NCI-H2029 treated with DMSO at 0.1 percent for 48 hours (cell line): ENCODE measurements at regions not wholly inside any gene's neighbourhood (a gene's known extent, or its start where the extent isn't known, plus 50 kb on each side); places are given as distances from the start of the nearest gene placed in this dataset.

Source experiments
- DNase-seq: peaks from one replicate; lab custom pipeline; 2025; lab: John Stamatoyannopoulos, UW

DNA sequence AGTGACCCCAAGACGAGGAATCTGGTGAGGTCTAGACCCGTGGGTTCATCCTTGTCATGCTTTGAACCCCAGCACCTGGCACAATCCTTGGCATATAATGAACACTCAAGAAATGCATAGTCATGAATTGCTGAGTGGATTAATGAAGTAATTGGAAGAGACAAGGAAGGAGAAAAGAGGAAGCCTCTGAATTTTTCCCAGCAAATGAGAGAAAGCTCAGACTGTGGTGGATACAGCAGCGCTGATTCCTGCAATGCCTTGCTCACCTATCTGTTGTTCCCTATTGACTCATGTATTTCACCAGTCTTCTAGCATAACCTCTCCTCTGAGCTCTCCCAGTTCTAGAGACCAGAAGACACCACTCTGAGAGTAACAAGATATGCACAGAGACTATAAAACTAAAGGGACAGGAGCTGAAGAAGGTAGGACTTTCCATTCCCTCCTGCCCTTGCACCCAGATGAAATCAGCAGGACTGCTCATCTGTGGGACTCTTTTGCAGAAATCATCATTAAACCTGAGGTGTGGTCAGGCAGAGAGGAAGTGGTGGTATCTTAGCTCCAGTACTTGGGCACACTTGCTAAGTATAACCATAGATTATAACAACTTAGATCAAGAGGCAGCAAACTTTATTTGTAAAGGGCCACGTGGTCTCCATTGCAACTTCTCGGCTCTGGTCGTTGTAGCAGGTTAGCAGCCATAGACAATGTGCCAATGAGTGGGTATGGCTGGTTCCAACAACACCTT is 102.8 kb downstream of the MAF start:
- no peak for DNase-seq

- DNase-seq, result no peak
These were observed 106.6 kb downstream of the MAF start for GRCh38 chr16:79493911-79494310.

- DNase-seq, result no peak
These were observed 108.5 kb downstream of the MAF start for GRCh38 chr16:79492036-79492435.

- no peak for DNase-seq
These were observed 115.5 kb downstream of the MAF start for GRCh38 chr16:79485020-79485419.

DNA sequence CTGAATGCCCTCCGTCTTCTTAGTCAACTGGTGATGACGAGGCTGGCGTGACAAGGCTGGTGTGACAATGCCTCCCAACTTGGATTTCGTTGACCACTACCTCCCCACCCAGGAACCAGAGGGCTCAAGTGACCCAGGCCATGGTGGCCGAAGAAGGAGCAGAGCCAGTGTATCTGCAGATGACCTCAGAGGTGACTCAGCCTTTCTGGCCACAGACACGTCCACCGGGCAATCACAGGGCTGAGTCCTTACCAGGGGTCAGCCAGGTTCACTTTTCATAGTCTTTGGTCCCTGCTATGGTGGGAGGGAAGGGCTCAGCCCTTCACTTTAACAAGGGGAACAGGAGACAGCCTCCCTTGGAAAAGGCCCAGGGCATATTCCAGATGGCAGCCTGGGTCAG is 116.3 kb downstream of the MAF start:
- DNase-seq, result no peak

DNA sequence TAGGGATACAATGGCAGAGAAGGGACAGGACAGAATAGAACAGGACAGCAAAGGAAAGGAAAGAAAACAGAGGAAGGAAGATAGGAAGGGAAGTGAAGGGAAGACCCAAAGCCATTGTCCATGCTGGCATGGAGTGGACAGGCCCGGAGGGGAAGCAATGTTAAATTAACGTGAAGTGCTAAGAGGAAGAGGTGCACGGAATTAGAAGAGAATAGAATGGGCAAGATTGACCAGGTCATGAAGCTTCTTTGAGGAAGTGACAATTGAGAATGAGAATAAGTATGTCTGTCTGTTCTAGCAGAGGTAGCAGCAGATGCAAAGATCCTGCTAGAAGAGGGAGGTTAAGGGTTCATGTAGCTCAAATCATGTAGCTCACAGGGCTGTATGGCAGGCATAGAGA is 117.2 kb downstream of the MAF start:
- DNase-seq, result no peak

GRCh38 chr16:79482011-79482410 is 118.5 kb downstream of the MAF start:
- DNase-seq, result no peak

GRCh38 chr16:79480929-79481328 is 119.6 kb downstream of the MAF start:
- DNase-seq, result no peak

DNA sequence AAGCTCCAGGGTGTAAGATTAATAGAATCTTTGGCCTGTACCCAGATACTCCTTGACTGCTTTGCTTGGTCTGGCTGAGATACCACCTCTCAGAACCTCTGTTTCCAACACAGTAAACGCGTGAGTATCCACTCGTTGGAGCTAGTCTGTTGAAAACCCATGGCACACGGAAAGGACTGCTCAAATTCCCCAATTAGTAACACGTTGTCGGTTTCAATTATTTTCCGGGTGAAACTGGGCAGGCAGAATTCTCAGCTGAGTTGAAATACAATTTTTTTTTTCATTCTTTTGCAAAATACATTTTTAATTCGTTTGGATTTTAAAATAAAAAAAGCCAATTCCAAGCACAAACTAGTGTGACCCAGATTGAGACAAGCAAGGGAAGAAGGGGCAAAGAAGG is 120.5 kb downstream of the MAF start:
- no peak for DNase-seq

DNA sequence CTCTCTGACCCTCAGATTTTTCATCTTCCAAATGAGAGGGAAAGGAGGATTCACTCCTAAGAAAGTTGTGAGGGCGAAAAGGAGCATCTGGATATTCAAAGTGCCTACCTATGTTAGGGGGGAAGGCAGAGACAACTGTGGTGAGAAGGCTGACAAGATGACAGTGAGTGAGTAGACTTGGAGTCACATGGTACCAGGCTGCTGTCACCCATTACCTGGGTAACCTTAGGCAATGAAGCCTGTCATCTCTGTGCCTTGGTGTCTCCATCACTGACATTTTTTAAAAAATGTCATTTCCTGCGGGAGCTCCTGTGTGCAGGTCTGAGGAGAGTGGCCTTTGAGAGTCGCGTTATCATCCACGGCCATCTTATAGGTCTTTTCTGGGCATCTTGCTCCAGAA is 124.0 kb downstream of the MAF start:
- DNase-seq, result no peak

DNA sequence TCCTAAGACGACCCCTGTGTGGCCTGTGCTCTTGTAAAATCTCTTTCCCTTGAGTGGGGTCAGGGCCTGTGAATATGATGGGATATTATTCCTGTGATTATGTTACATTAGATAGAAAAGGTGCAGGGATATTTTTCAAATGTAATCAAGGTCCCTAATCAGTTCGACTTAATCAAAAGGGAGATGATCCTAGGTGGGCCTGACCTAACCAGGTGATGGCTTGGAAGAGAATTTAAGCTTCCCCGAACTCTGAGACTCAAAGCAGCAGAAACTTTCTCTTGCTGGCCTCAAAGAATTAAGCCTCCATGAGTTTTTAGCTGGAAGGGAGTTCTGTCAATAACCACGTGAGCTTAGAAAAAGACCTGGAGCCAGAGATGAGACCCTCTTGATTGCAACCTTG is 124.7 kb downstream of the MAF start:
- no peak for DNase-seq

GRCh38 chr16:79473456-79473855 is 127.1 kb downstream of the MAF start:
- no peak for DNase-seq

DNA sequence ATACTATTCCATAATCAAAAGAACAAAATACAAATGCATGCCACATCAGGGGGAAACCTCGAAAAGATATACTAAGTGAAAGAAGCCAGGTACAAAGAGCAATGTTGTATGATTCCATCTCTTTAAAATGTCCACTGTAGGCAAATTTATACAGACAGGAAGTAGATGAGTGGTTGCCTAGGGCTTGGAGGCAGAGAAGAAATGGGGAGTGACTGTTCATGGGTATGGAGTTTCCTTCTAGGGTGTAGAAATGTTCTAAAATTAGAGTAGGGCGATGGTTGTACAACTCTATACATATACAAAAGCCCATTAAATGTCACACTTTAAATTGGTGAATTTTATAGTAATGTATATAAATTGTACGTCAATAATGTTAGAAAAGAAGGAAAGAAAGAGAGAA is 128.1 kb downstream of the MAF start:
- no peak for DNase-seq

- DNase-seq, result no peak
These were observed 130.5 kb downstream of the MAF start for GRCh38 chr16:79469999-79470398.

GRCh38 chr16:79468631-79469030 is 131.9 kb downstream of the MAF start:
- DNase-seq, result no peak

DNA sequence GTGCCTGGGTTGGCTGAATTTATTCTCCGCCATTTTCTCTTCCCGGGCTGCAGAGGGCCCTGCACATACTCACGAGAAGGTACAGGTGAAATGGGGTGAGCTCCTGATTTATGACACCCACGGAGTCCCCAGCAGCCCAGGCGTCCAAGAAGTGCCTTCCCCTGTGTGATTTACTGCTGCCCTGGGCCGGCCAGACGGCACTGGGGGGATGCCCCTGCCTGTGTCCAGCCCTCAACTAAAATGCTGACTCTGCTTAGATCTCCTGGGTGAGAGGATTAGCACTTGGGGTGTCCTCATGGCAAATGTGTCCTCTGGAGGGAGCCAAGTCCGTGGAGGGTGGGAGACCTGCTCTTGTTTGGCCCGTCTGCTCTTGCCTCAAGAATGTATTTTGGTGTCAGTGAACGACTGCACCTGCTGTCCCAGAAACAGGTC is 132.4 kb downstream of the MAF start:
- no peak for DNase-seq

- no peak for DNase-seq
These were observed 134.4 kb downstream of the MAF start for GRCh38 chr16:79466111-79466510.

DNA sequence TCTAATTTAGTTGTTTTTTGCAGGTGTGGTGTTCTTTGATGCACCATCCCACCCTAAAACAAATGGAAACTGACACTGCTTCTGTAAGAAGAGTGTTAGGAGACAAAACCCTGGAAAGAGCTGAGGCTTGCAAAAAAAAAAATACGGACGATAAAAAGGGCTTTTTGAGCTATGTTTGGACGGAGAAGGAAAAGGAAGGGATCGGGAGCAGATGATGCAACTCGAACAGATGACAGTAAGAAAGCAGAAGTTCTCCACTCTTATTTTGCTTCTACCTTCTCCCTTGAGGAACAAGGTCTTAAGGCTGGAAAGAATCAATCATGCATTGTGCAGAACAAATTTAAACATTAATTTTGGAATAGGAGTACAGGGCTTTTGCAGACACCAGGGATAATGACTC is 136.7 kb downstream of the MAF start:
- no peak for DNase-seq

DNA sequence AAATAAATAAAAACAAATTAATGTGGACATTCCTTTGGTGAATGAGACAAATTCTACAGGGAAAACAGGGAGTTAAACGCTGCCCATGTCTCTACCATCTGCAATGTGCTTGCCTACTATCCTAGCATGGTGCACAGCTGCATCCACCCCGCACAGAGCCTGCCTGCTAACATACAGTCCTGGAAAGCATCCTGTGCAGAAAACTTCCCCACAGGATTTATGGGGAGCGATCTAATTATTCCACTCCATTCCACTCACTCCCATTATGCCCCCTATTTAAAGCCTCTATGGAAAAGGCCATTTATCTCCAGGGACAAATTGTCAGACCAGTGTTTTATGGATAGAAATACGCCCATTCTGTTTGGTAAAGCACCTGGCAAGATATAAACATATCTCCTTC is 144.5 kb downstream of the MAF start:
- DNase-seq, result no peak

DNA sequence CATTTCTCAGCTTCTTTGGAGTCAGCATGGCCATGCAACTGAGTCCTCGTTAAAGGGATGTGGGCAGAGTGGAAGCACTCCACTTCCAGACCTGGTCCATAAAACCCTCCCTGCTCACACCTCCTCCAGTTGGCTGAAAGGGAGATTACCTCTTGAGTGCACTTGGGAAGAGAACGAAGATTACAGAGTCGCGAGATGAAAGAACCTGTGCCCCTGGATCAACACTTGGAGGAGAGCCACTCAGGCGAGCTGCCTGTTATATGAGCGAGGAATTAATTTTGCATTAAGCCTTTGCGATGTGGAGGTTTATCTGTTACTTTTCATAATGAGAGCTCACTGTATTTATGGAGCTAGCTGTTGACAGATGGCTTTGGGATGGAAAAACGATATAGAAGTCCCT is 147.9 kb downstream of the MAF start:
- DNase-seq, result no peak

DNA sequence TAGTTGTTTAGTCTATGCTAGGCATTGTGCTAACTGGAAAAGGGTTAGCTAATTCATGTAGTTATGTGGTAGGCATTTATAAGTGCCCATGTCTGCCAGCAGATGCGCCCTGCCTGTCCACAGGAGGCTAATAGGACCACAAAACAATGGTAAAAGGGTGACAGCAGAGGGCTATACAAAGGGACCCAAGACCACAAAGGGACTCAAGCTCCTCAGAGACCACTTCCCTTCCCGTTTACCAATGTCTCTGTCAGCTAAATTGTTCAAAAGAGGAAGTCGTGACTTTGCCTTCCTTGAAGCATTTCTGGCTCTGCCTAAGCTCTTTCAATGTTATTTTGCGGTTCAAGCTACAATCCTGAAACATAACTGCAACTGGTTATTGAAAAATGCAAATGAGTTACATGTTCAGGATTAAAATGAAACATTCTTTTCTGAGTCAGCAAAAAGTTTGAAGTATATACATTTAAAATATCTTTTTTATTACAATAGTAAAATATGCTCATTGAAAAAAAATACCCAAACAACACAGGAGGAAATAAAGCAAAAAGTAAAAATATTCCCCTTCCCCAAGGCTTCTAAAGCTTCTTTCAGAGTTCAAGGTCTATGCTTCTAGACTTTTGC is 149.2 kb downstream of the MAF start:
- no peak for DNase-seq

GRCh38 chr16:79449900-79450299 is 150.6 kb downstream of the MAF start:
- DNase-seq, result no peak

DNA sequence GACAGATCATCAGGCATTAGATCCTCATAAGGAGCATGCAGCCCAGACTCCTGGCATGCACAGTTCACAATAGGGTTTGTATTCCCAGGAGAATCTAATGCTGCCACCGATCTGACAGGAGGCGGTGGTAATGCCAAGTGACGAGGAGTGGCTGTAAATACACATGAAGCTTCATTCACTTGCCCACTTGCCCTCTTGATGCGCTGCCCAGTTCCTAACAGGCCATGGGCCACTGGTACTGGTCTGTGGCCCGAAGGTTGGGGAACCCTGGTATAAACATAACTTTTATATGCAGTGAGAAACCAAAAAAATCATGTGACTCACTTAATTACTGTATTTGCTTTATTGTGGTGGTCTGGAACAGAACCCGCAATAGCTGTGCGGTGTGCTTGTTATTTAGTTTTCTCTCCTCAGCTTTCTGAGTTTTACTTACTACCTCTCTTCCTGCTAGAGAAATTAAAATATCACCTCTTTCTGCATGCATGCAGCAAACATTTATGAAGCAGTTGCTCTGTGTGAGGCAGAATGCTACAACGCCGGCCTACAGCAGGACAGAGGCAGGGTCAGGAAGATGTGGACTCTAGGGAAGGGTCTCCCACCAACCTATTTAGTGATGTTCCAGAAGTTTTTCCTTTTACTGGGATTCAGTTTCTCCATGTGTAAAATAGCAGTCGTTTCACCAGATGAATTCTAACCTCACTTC is 151.3 kb downstream of the MAF start:
- DNase-seq, result no peak
